Stimulated activated naive CD8-positive, alpha-beta T cell treated with anti-CD3 and anti-CD28 coated beads, Interleukin-15, amount 100 ng/mL, for 72 hours (primary cell): ENCODE measurements at regions not wholly inside any gene's neighbourhood (a gene's known extent, or its start where the extent isn't known, plus 50 kb on each side); places are given as distances from the start of the nearest gene placed in this dataset.
A peak's percentile ranks its signal among the peaks of the same experiment; 100 is the strongest.

Source experiments
- ATAC-seq: fragments of 150-1000 bp; cut with Tn5 transposase; 2 replicates; pipeline ENCODE4 v1.10.0; 2021; ENCODE audit warnings: mild to moderate bottlenecking, moderate library complexity
- DNase-seq, 2 donors: peaks; one replicate each; pipeline ENCODE4 v3.0.0; 2021 to 2022
- H3K27ac Mint-ChIP-seq, 2 donors: one replicate each; pipeline ENCODE4 v1.8.0; 2022; ENCODE audit warnings: mild to moderate bottlenecking in 2 of 2, mixed read lengths in 2 of 2, moderate library complexity in 2 of 2
- H3K27me3 Mint-ChIP-seq: one replicate; pipeline ENCODE4 v1.8.0; 2022; ENCODE audit warnings: mixed read lengths
- H3K4me1 Mint-ChIP-seq: one replicate; pipeline ENCODE4 v1.8.0; 2022; ENCODE audit warnings: mild to moderate bottlenecking, mixed read lengths
- H3K4me3 Mint-ChIP-seq, 2 donors: one replicate each; pipeline ENCODE4 v1.8.0; 2022; ENCODE audit warnings: mild to moderate bottlenecking in 2 of 2, mixed read lengths in 2 of 2, moderate library complexity in 1 of 2
- H3K9me3 Mint-ChIP-seq, 2 donors: one replicate each; pipeline ENCODE4 v1.8.0; 2022; ENCODE audit warnings: mixed read lengths in 2 of 2

GRCh38 chr5:93022796-93023447 is 558.1 kb downstream of the NR2F1-AS1 start:
- no peak for ATAC-seq
- Mint-ChIP-seq H3K9me3 (peaks cover 0 to 4% of the 10 kb centered on the region in 2 donors), H3K27me3 (no peaks in the 10 kb centered on the region), H3K27ac (no peak overlapping the region), H3K4me3 (no peak overlapping the region), H3K4me1 (no peaks in the 10 kb centered on the region)
- DNase-seq = no peak

- Mint-ChIP-seq H3K4me1 (no peaks in the 10 kb centered on the region), H3K9me3 (peaks cover 0 to 4% of the 10 kb centered on the region in 2 donors), H3K27ac (no peak overlapping the region), H3K27me3 (no peaks in the 10 kb centered on the region), H3K4me3 (no peak overlapping the region)
- ATAC-seq (no peak), DNase-seq (no peak)
These were observed 558.8 kb downstream of the NR2F1-AS1 start for GRCh38 chr5:93022211-93022610.

GRCh38 chr5:93019896-93020295 is 561.1 kb downstream of the NR2F1-AS1 start:
- ATAC-seq = no peak
- Mint-ChIP-seq H3K27ac (no peak overlapping the region), H3K9me3 (no peaks in the 10 kb centered on the region), H3K27me3 (no peaks in the 10 kb centered on the region), H3K4me3 (no peak overlapping the region), H3K4me1 (no peaks in the 10 kb centered on the region)
- DNase-seq = no peak

- Mint-ChIP-seq H3K27me3 (no peaks in the 10 kb centered on the region), H3K4me1 (no peaks in the 10 kb centered on the region), H3K27ac (peak overlapping the region in 1 of 2 donors; percentile 27), H3K9me3 (no peaks in the 10 kb centered on the region), H3K4me3 (no peak overlapping the region)
- ATAC-seq = no peak
- DNase-seq = no peak
These were observed 562.6 kb downstream of the NR2F1-AS1 start for GRCh38 chr5:93018461-93018860.

- no peak for DNase-seq
- H3K9me3 Mint-ChIP-seq = no peaks in the 10 kb centered on the region
- no peaks in the 10 kb centered on the region for H3K4me1 Mint-ChIP-seq
These were observed 563.2 kb downstream of the NR2F1-AS1 start for GRCh38 chr5:93017849-93018248.

GRCh38 chr5:93017376-93017775 is 563.6 kb downstream of the NR2F1-AS1 start:
- DNase-seq (no peak), ATAC-seq (no peak)
- no peaks in the 10 kb centered on the region for H3K9me3 Mint-ChIP-seq
- no peak overlapping the region for H3K27ac Mint-ChIP-seq
- no peaks in the 10 kb centered on the region for H3K27me3 Mint-ChIP-seq
- no peaks in the 10 kb centered on the region for H3K4me1 Mint-ChIP-seq
- H3K4me3 Mint-ChIP-seq = no peak overlapping the region

More at GRCh38 chr5:93017849-93018248, 563.2 kb downstream of the NR2F1-AS1 start:
- Mint-ChIP-seq H3K27ac (no peak overlapping the region), H3K27me3 (no peaks in the 10 kb centered on the region), H3K4me3 (no peak overlapping the region)
- no peak for ATAC-seq

GRCh38 chr5:93010616-93011015 is 570.4 kb downstream of the NR2F1-AS1 start:
- no peaks in the 10 kb centered on the region for H3K27me3 Mint-ChIP-seq
- ATAC-seq = no peak
- H3K9me3 Mint-ChIP-seq = no peaks in the 10 kb centered on the region
- H3K4me3 Mint-ChIP-seq = no peak overlapping the region
- no peak for DNase-seq
- H3K27ac Mint-ChIP-seq = no peak overlapping the region
- no peaks in the 10 kb centered on the region for H3K4me1 Mint-ChIP-seq

GRCh38 chr5:93010037-93010436 is 571.0 kb downstream of the NR2F1-AS1 start:
- DNase-seq (no peak), ATAC-seq (no peak)
- H3K27me3 Mint-ChIP-seq = no peaks in the 10 kb centered on the region
- H3K27ac Mint-ChIP-seq = no peak overlapping the region
- no peaks in the 10 kb centered on the region for H3K9me3 Mint-ChIP-seq
- no peak overlapping the region for H3K4me3 Mint-ChIP-seq
- no peaks in the 10 kb centered on the region for H3K4me1 Mint-ChIP-seq

GRCh38 chr5:93008502-93009207 is 572.4 kb downstream of the NR2F1-AS1 start:
- H3K4me3 Mint-ChIP-seq = no peak overlapping the region
- no peak for ATAC-seq

GRCh38 chr5:93006915-93007314 is 574.1 kb downstream of the NR2F1-AS1 start:
- Mint-ChIP-seq H3K4me3 (no peak overlapping the region), H3K9me3 (no peaks in the 10 kb centered on the region), H3K27me3 (no peaks in the 10 kb centered on the region), H3K27ac (no peak overlapping the region), H3K4me1 (no peaks in the 10 kb centered on the region)
- no peak for ATAC-seq
- no peak for DNase-seq

More at GRCh38 chr5:93008502-93009207, 572.4 kb downstream of the NR2F1-AS1 start:
- Mint-ChIP-seq H3K27ac (no peak overlapping the region), H3K9me3 (no peaks in the 10 kb centered on the region), H3K4me1 (no peaks in the 10 kb centered on the region), H3K27me3 (no peaks in the 10 kb centered on the region)
- DNase-seq = no peak

GRCh38 chr5:92998456-92998855 is 582.6 kb downstream of the NR2F1-AS1 start:
- DNase-seq (no peak), ATAC-seq (no peak)
- no peaks in the 10 kb centered on the region for H3K27me3 Mint-ChIP-seq
- peaks cover 7 to 8% of the 10 kb centered on the region in 2 donors for H3K9me3 Mint-ChIP-seq
- H3K4me3 Mint-ChIP-seq = no peak overlapping the region
- no peaks in the 10 kb centered on the region for H3K4me1 Mint-ChIP-seq
- H3K27ac Mint-ChIP-seq = no peak overlapping the region

GRCh38 chr5:92994392-92994791 is 586.6 kb downstream of the NR2F1-AS1 start:
- Mint-ChIP-seq H3K4me3 (no peak overlapping the region), H3K4me1 (no peaks in the 10 kb centered on the region), H3K27ac (no peak overlapping the region), H3K27me3 (no peaks in the 10 kb centered on the region), H3K9me3 (peaks cover 0 to 7% of the 10 kb centered on the region in 2 donors)
- ATAC-seq (no peak), DNase-seq (no peak)

GRCh38 chr5:92992073-92992472 is 588.9 kb downstream of the NR2F1-AS1 start:
- Mint-ChIP-seq H3K27ac (no peak overlapping the region), H3K4me3 (no peak overlapping the region), H3K9me3 (peaks cover 0 to 7% of the 10 kb centered on the region in 2 donors), H3K4me1 (no peaks in the 10 kb centered on the region), H3K27me3 (no peaks in the 10 kb centered on the region)
- DNase-seq = no peak
- no peak for ATAC-seq

GRCh38 chr5:92991581-92992067 is 589.4 kb downstream of the NR2F1-AS1 start:
- H3K9me3 Mint-ChIP-seq = peaks cover 0 to 7% of the 10 kb centered on the region in 2 donors
- H3K27ac Mint-ChIP-seq = no peak overlapping the region
- no peaks in the 10 kb centered on the region for H3K27me3 Mint-ChIP-seq
- ATAC-seq = no peak
- no peak overlapping the region for H3K4me3 Mint-ChIP-seq
- no peaks in the 10 kb centered on the region for H3K4me1 Mint-ChIP-seq
- no peak for DNase-seq

- no peak for DNase-seq
- Mint-ChIP-seq H3K9me3 (peaks cover 0 to 7% of the 10 kb centered on the region in 2 donors), H3K27me3 (no peaks in the 10 kb centered on the region), H3K27ac (no peak overlapping the region), H3K4me3 (no peak overlapping the region), H3K4me1 (no peaks in the 10 kb centered on the region)
- no peak for ATAC-seq
These were observed 590.2 kb downstream of the NR2F1-AS1 start for GRCh38 chr5:92990771-92991170.

- no peak for DNase-seq
- no peaks in the 10 kb centered on the region for H3K9me3 Mint-ChIP-seq
- no peak overlapping the region for H3K27ac Mint-ChIP-seq
- H3K4me3 Mint-ChIP-seq = no peak overlapping the region
- no peaks in the 10 kb centered on the region for H3K27me3 Mint-ChIP-seq
- ATAC-seq = no peak
- H3K4me1 Mint-ChIP-seq = no peaks in the 10 kb centered on the region
These were observed 600.0 kb downstream of the NR2F1-AS1 start for GRCh38 chr5:92981001-92981400.
